GM12891 (cell line): ENCODE measurements at regions not wholly inside any gene's neighbourhood (a gene's known extent, or its start where the extent isn't known, plus 50 kb on each side); places are given as distances from the start of the nearest gene placed in this dataset.

Source experiments
- DNase-seq: peaks from one replicate; pipeline ENCODE4 v3.0.0; 2011; ENCODE audit warnings: low spot score; ENCODE audit not compliant: insufficient read length
- FAIRE-seq: peaks from 2 replicates; lab custom pipeline; 2011; peaks lifted over from hg19 to GRCh38; lab: Jason Lieb, UNC
- PAX5 ChIP-seq: IDR thresholded peaks from 2 replicates; pipeline ENCODE4 v1.6.1; 2011; ENCODE audit warnings: low read length, moderate library complexity, mild to moderate bottlenecking; ENCODE audit not compliant: insufficient read depth, severe bottlenecking
- POLR2A ChIP-seq: IDR thresholded peaks from 2 replicates; pipeline ENCODE4 v1.6.1; 2011; ENCODE audit warnings: low read depth, low read length, control low read depth
- POLR2AphosphoS5 ChIP-seq: IDR thresholded peaks from 2 replicates; pipeline ENCODE4 v1.6.1; 2011; ENCODE audit warnings: low read depth, low read length, control low read depth
- POU2F2 ChIP-seq: IDR thresholded peaks from 2 replicates; pipeline ENCODE4 v1.6.1; 2011; ENCODE audit warnings: low read depth, mild to moderate bottlenecking, control low read depth, low read length, moderate library complexity
- SPI1 ChIP-seq: IDR thresholded peaks from 2 replicates; pipeline ENCODE4 v1.6.1; 2011; ENCODE audit warnings: low read depth, low read length, control low read depth
- TAF1 ChIP-seq: IDR thresholded peaks from 2 replicates; pipeline ENCODE4 v1.6.1; 2011; ENCODE audit warnings: low read depth, low read length, control low read depth

DNA sequence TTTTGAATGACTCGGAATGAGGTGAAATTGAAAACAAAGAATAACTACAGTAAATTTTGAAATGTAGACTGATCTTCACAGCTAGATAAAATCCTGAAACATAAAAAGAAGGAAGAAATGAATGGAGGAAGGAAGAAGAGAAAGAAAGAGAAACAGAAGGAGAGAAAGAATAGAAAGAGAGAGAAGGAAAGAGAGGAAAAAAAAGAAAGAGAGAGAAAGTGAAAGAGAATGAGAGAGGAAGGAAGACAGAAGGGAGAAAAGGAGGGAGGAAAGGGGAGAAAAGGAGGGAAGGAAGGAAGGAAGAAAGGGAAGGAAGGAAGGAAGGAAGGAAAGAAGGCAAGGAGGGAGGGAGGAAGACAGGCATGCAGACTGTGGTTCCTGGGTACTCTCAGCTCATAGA, 982.6 kb downstream of the BCL11A start:
- TF ChIP-seq POLR2A (no peak), TAF1 (no peak), POU2F2 (no peak), SPI1 (no peak)
- DNase-seq = no peak
- no peak for FAIRE-seq

DNA sequence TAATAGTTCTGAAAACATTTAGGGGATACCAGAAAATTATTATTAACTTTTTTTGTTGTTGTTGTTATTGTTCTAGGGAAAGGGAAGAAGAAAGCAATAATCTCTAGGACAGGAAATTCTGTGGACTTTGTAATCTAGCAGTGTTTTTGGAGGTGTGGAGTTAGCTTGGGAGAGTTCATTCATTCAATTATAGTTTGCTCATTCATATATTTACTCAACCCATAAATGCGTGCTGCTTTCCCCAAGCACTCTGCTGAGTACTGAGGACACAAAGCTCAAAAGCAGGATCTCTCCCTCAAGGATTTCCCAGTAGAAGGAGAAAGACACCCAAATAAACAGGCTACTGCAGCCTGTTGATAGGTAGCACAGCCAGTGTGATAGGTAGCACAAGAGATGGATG, 984.3 kb downstream of the BCL11A start:
- FAIRE-seq (no peak), DNase-seq (no peak)
- TF ChIP-seq POU2F2 = no peak
- TF ChIP-seq POLR2AphosphoS5 = no peak
- no peak for TF ChIP-seq TAF1
- no peak for TF ChIP-seq POLR2A
- no peak for TF ChIP-seq PAX5
- TF ChIP-seq SPI1 = no peak

DNA sequence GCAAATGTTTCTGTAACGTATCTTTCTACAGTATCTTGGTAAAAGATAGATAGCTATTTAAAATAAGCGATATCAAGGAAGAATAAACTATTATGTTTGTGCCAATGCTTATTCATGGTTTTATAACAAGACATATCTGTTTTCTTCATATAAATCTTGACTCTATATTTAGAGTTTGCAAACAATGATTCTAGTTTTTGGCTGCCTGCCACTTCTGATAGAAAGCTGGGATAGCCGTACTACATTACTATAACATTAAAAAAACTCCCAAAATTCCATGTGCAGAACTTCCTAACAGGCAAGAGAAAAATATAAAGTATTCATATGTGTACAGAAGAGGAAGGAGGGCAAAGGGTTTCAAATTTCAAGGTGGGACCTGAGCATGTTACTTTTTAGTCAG, 985.0 kb downstream of the BCL11A start:
- FAIRE-seq = no peak
- TF ChIP-seq POU2F2 (no peak), PAX5 (no peak), SPI1 (no peak), POLR2A (no peak), POLR2AphosphoS5 (no peak), TAF1 (no peak)

DNA sequence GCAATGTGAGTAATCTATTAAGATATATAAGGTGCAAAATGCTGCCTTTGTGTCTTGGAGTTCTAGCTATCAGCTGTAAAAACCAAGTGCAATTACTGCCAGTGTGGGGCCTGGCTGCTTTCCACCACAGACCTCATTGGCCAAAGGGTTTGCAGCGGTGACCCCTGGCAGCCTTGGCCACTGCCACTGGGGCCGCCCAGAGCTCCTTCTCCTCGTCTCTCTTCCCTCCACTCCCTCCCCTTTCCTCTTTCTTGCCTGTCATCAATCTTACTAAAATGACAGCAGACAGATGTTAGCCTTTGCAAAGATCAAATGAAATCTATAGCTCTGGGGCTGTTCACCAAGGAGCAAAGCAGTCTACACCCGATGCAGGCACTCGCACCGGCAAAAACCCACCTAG, 986.3 kb downstream of the BCL11A start:
- TF ChIP-seq POU2F2 (no peak), POLR2AphosphoS5 (no peak), PAX5 (no peak), TAF1 (no peak), POLR2A (no peak), SPI1 (no peak)
- no peak for FAIRE-seq
- DNase-seq = no peak

More for the DNA sequence above, 985.0 kb downstream of the BCL11A start:
- no peak for DNase-seq

DNA sequence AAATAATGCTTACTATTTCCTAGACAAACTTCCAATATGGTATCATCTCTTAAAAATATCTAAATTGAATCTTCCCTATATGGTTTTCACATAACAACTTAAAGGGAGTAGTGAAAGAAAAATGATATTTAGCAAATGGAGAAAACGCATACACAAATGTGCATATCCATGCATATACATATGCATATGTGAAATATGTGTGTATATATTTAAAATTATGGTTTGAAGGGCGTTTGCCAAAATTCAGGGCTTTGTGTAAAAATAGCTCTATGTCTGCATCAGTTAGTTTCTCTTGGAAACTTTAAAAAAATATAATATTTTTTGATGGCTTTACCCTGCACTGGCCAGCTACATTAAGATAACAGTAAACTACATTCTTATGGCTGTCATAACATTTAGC, 986.7 kb downstream of the BCL11A start:
- no peak for TF ChIP-seq TAF1
- no peak for TF ChIP-seq POLR2A
- no peak for TF ChIP-seq POU2F2
- TF ChIP-seq PAX5 = no peak
- no peak for TF ChIP-seq POLR2AphosphoS5
- FAIRE-seq (no peak), DNase-seq (no peak)

DNA sequence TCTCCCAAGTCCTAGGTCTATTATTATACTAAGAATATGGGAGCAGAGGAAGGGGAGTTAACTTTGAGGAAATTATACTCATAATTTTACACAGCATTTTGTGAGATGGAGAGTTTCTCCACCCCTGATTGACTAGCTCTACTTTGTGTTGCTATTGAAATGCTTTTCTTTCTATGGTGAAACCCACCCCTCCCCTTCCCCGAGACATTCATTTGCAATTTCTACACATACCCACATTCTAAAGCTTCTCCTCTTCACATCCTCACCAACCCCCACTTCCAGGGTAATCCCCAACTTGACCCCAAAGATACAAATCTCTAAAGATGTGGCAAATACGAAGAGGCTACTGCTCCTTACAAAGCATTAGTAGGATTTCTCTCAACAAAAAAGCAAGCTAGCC, 992.2 kb downstream of the BCL11A start:
- no peak for DNase-seq
- TF ChIP-seq PAX5 (no peak), SPI1 (no peak), TAF1 (no peak), POLR2AphosphoS5 (no peak), POLR2A (no peak), POU2F2 (no peak)
- no peak for FAIRE-seq

DNA sequence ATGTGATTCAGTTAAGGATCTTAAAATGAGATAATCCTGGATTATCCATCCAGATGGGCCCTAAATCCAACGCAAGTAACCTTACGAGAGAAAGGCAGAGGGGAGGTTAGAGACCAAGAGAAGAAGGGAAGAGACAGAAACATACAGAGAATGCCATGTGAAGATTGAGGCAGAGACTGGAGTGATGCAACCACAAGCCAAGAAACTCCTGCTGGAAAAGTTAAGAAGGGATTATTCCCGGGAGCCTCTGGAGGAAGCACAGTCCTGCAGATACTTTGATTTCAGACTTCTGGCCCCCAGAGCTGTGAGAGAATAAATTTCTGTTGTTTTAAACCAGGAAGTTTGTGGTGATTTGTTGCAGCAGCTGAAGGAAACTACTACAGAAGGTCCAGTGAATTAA, 992.7 kb downstream of the BCL11A start:
- FAIRE-seq (no peak), DNase-seq (no peak)
- TF ChIP-seq SPI1 (no peak), POLR2AphosphoS5 (no peak), PAX5 (no peak), POU2F2 (no peak), TAF1 (no peak), POLR2A (no peak)

DNA sequence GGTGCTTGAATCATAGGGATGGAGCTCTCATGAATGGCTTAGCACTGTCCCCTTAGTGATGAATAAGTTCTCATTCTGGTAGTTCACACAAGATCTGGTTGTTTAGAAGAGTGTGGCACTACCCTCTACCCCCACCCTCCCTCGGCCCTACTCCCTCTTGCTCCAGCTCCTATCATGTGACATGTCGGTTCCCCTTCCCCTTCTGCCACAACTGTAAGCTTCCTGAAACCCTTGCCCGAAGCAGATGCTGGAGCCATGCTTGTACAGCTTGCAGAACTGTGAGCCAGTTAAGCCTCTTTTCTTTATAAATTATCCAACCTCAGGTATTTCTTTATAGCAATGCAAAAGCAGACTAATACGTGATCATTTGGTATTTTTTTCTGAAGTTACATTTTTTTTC, 1012.6 kb downstream of the BCL11A start:
- no peak for FAIRE-seq
- TF ChIP-seq PAX5 (no peak), SPI1 (no peak), POLR2A (no peak), POLR2AphosphoS5 (no peak), POU2F2 (no peak), TAF1 (no peak)
- no peak for DNase-seq

DNA sequence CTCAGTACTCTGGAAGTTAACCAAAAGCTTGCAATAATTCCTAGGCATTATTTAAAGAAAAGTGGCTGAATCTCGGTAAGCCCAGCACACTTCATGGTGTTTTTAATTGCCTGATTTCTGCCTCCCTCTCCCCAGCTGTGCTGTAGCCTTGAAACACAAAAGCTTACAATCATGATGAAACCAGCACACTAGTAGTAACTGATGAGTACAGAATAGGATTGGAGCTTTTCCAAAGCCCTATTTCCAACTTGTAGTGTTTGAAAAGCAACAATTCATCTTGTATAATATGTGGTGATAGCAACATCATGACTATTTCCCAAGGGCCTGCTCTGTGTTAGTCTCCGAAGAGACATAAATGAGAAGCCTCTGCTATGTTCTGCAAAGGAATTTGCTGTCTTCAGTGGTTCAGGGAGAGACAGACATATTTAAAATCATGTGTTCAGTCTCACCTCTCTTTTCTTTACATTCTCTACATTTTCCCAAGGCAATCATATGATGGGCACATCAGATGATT, 1015.0 kb downstream of the BCL11A start:
- FAIRE-seq (no peak), DNase-seq (no peak)
- TF ChIP-seq PAX5 = no peak
- no peak for TF ChIP-seq POLR2AphosphoS5
- no peak for TF ChIP-seq SPI1
- no peak for TF ChIP-seq POU2F2
- no peak for TF ChIP-seq TAF1
- no peak for TF ChIP-seq POLR2A

DNA sequence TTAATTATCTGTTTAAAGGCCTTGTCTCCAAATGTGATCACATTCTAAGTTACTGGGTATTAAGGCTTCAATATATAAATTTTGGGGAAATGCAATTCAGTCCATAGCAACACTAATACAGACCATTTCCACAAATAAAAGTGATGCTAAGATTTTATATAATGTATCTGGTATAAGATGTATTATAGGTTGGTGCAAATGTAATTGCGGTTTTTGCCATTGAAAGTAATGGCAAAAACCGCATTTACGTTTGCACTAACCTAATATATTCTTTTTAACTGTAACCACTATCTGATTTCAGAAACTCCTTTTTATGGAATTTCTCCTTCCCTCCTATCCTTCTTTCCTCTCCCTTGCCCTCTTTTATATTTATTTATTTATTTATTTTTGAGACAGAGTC, 1020.6 kb downstream of the BCL11A start:
- no peak for FAIRE-seq

More for the DNA sequence above, 1020.6 kb downstream of the BCL11A start:
- DNase-seq = no peak
- TF ChIP-seq TAF1 (no peak), POU2F2 (no peak), POLR2A (no peak), POLR2AphosphoS5 (no peak), SPI1 (no peak), PAX5 (no peak)
